OCI-LY1 (cell line): ENCODE measurements at regions not wholly inside any gene's neighbourhood (a gene's known extent, or its start where the extent isn't known, plus 50 kb on each side); places are given as distances from the start of the nearest gene placed in this dataset.

Experiments
- H2AFZ ChIP-seq: fragments of 200-600 bp; sonication (generic), shearing (Covaris generic); 2 replicates; pipeline ENCODE4 v1.6.0; 2014; ENCODE audit warnings: antibody characterized with exemption, mild to moderate bottlenecking, low read length
- H3F3A ChIP-seq: fragments of 200-600 bp; sonication (generic), shearing (Covaris generic); 2 replicates; pipeline ENCODE4 v1.6.0; 2014; ENCODE audit warnings: mild to moderate bottlenecking, antibody characterized with exemption, low read length, moderate library complexity; ENCODE audit not compliant: insufficient read depth
- H3K27ac ChIP-seq: fragments of 200-600 bp; sonication (generic); 2 replicates; pipeline ENCODE4 v1.5.1; 2014; ENCODE audit warnings: low read length, mixed run types, mild to moderate bottlenecking, low read depth; ENCODE audit not compliant: poor library complexity, severe bottlenecking
- H3K27me3 ChIP-seq: fragments of 200-600 bp; sonication (generic); 2 replicates; pipeline ENCODE4 v1.6.0; 2014; ENCODE audit warnings: antibody characterized with exemption, mild to moderate bottlenecking, low read length, moderate library complexity; ENCODE audit not compliant: insufficient read depth
- H3K36me3 ChIP-seq: fragments of 200-600 bp; sonication (generic); 2 replicates; pipeline ENCODE4 v1.6.1; 2014; ENCODE audit warnings: mild to moderate bottlenecking, antibody characterized with exemption, low read length, moderate library complexity, mixed read lengths; ENCODE audit not compliant: insufficient read depth
- H3K4me1 ChIP-seq: fragments of 200-600 bp; sonication (generic); 2 replicates; pipeline ENCODE4 v1.5.1; 2014; ENCODE audit warnings: mild to moderate bottlenecking, low read length, moderate library complexity; ENCODE audit not compliant: insufficient read depth, severe bottlenecking
- H3K4me2 ChIP-seq: fragments of 200-600 bp; sonication (generic), shearing (Covaris generic); 2 replicates; pipeline ENCODE4 v1.6.1; 2014; ENCODE audit warnings: low read length
- H3K4me3 ChIP-seq: fragments of 200-600 bp; sonication (generic); 2 replicates; pipeline ENCODE4 v1.5.1; 2014; ENCODE audit warnings: low read length, low read depth, mild to moderate bottlenecking, mixed read lengths; ENCODE audit not compliant: poor library complexity, severe bottlenecking
- H3K79me2 ChIP-seq: fragments of 200-600 bp; shearing (Covaris generic); 2 replicates; pipeline ENCODE4 v1.6.1; 2016; ENCODE audit warnings: mixed run types, low read length, mixed read lengths; ENCODE audit not compliant: insufficient read depth
- H3K9ac ChIP-seq: fragments of 200-600 bp; sonication (generic), shearing (Covaris generic); 2 replicates; pipeline ENCODE4 v1.6.1; 2014; ENCODE audit warnings: mild to moderate bottlenecking, low read length, mixed read lengths
- H3K9me2 ChIP-seq: fragments of 200-600 bp; sonication (generic), shearing (Covaris generic); 2 replicates; pipeline ENCODE4 v1.6.1; 2014; ENCODE audit warnings: low read depth, mild to moderate bottlenecking, low read length, mixed read lengths
- H3K9me3 ChIP-seq: fragments of 200-600 bp; shearing (Covaris generic); 2 replicates; pipeline ENCODE4 v1.6.1; 2014; ENCODE audit warnings: low read length, mixed read lengths
- H4K20me1 ChIP-seq: fragments of 200-600 bp; sonication (generic), shearing (Covaris generic); 2 replicates; pipeline ENCODE4 v1.6.0; 2016; ENCODE audit warnings: mild to moderate bottlenecking, low read length; ENCODE audit not compliant: insufficient read depth
- CTCF ChIP-seq: fragments of 200-600 bp; sonication (generic), shearing (Covaris generic); IDR thresholded peaks from 2 replicates; pipeline ENCODE4 v1.5.1; 2017; ENCODE audit warnings: mild to moderate bottlenecking, antibody characterized with exemption, low read length, moderate library complexity, mixed read lengths
- EZH2 ChIP-seq: fragments of 200-600 bp; sonication (generic), shearing (Covaris generic); IDR thresholded peaks from 2 replicates; pipeline ENCODE4 v1.8.0; 2017; ENCODE audit warnings: borderline replicate concordance, mixed run types, mild to moderate bottlenecking, antibody characterized with exemption, low read length, moderate library complexity, mixed read lengths

GRCh38 chr11:104798789-104799188 lies 99.5 kb downstream of the CASP12 start:
- Histone ChIP-seq H3K36me3 (no peaks in the 10 kb centered on the region), H3K4me3 (peak overlapping the region; percentile 4), H3K27me3 (no peaks in the 10 kb centered on the region), H3K9ac (no peak overlapping the region), H3K4me1 (peaks cover 7% of the 10 kb centered on the region), H4K20me1 (no peaks in the 10 kb centered on the region; the same call in 1 of the 2 replicates), H3K9me3 (no peaks in the 10 kb centered on the region), H3K79me2 (no peaks in the 10 kb centered on the region), H3K9me2 (no peaks in the 10 kb centered on the region), H3F3A (no peaks in the 10 kb centered on the region; the same call in 1 of the 2 replicates), H3K4me2 (peak overlapping the region; percentile 22; the same call in 1 of the 2 replicates), H2AFZ (0 out of 2 replicates have a peak overlapping the region, but pooled peaks have one; percentile 80), H3K27ac (no peak overlapping the region)
- no peak for TF ChIP-seq CTCF
- TF ChIP-seq EZH2, result no peak

- Histone ChIP-seq H3K27ac (no peak overlapping the region), H3K9ac (no peak overlapping the region), H3K4me2 (no peak overlapping the region), H3F3A (no peaks in the 10 kb centered on the region; the same call in 1 of the 2 replicates), H4K20me1 (no peaks in the 10 kb centered on the region; the same call in 1 of the 2 replicates), H2AFZ (no peak overlapping the region), H3K4me3 (no peak overlapping the region), H3K4me1 (peaks cover 7% of the 10 kb centered on the region), H3K27me3 (no peaks in the 10 kb centered on the region), H3K36me3 (no peaks in the 10 kb centered on the region), H3K9me2 (no peaks in the 10 kb centered on the region), H3K79me2 (no peaks in the 10 kb centered on the region), H3K9me3 (no peaks in the 10 kb centered on the region)
- no peak for TF ChIP-seq CTCF
- TF ChIP-seq EZH2, result no peak
Measured at GRCh38 chr11:104796301-104796700, 102.0 kb downstream of the CASP12 start.

- Histone ChIP-seq H2AFZ (no peak overlapping the region), H3K4me1 (peaks cover 7% of the 10 kb centered on the region), H3K4me2 (no peak overlapping the region), H3K36me3 (no peaks in the 10 kb centered on the region), H3K79me2 (no peaks in the 10 kb centered on the region), H3K9ac (no peak overlapping the region), H3F3A (no peaks in the 10 kb centered on the region; the same call in 1 of the 2 replicates), H4K20me1 (no peaks in the 10 kb centered on the region; the same call in 1 of the 2 replicates), H3K27ac (no peak overlapping the region), H3K27me3 (no peaks in the 10 kb centered on the region), H3K9me3 (no peaks in the 10 kb centered on the region), H3K9me2 (no peaks in the 10 kb centered on the region), H3K4me3 (no peak overlapping the region)
- TF ChIP-seq CTCF (no peak), EZH2 (no peak)
Measured at GRCh38 chr11:104795501-104796213, 102.6 kb downstream of the CASP12 start.
